ENCODE measurements at regions not wholly inside any gene's neighbourhood (a gene's known extent, or its start where the extent isn't known, plus 50 kb on each side); places are given as distances from the start of the nearest gene placed in this dataset.

DNA sequence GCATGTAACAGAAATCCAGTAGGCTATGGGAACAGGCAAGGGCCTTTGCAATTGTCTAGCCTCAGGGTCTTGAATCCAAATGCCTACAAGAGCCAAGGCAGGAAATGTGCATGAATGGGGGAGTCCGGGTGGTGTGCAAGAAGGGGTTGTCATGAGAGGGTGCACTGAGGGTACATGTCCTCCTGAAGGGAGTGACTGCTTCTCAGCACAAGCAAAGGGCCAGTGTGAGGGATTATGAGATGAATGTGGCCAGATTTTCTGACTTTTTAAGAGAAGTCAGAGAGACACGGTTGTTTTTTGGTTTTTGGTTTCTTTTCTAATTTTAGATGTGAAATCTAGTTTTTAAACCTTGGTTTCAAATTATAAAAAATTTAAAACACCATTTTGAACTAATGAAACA lies 76.5 kb upstream of the LSM6 start:
- TF ChIP-seq EP300 (IDR thresholded peaks at IDR 0.05; ENCODE audit: borderline replicate concordance in 1 of 2, low read depth in 2 of 2, low read length in 2 of 2): no peak
- no peak for TF ChIP-seq GABPA (IDR thresholded peaks at IDR 0.05; ENCODE audit: borderline replicate concordance, insufficient read depth, low read length)
- no peak for TF ChIP-seq EZH2 (IDR thresholded peaks at IDR 0.05; ENCODE audit: low read depth, low read length, severe bottlenecking)
- TF ChIP-seq, protein P1, sequence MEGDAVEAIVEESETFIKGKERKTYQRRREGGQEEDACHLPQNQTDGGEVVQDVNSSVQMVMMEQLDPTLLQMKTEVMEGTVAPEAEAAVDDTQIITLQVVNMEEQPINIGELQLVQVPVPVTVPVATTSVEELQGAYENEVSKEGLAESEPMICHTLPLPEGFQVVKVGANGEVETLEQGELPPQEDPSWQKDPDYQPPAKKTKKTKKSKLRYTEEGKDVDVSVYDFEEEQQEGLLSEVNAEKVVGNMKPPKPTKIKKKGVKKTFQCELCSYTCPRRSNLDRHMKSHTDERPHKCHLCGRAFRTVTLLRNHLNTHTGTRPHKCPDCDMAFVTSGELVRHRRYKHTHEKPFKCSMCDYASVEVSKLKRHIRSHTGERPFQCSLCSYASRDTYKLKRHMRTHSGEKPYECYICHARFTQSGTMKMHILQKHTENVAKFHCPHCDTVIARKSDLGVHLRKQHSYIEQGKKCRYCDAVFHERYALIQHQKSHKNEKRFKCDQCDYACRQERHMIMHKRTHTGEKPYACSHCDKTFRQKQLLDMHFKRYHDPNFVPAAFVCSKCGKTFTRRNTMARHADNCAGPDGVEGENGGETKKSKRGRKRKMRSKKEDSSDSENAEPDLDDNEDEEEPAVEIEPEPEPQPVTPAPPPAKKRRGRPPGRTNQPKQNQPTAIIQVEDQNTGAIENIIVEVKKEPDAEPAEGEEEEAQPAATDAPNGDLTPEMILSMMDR (IDR thresholded peaks at IDR 0.05; ENCODE audit: control extremely low read depth in 1 of 3, insufficient read depth in 1 of 3, low read depth in 1 of 3, low read length in 3 of 3): no peak
- TF ChIP-seq SP4 (IDR thresholded peaks at IDR 0.05; ENCODE audit: low read length): no peak

All from H1 (cell line).